Hematopoietic multipotent progenitor cell treated with erythropoietin and hydrocortisone succinate and interleukin-3 and kit ligand, for 15 days (in vitro differentiated cells): ENCODE measurements at regions not wholly inside any gene's neighbourhood (a gene's known extent, or its start where the extent isn't known, plus 50 kb on each side); places are given as distances from the start of the nearest gene placed in this dataset.
"Not testable (repeated sequence)": the region's sequence is repeated elsewhere in the genome, so short reads cannot be mapped to it uniquely, and the experiment has no call there.

Experiments used
- DNase-seq: peaks from one replicate; pipeline ENCODE4 v3.0.0-alpha.2; 2015; ENCODE audit warnings: low spot score

DNA sequence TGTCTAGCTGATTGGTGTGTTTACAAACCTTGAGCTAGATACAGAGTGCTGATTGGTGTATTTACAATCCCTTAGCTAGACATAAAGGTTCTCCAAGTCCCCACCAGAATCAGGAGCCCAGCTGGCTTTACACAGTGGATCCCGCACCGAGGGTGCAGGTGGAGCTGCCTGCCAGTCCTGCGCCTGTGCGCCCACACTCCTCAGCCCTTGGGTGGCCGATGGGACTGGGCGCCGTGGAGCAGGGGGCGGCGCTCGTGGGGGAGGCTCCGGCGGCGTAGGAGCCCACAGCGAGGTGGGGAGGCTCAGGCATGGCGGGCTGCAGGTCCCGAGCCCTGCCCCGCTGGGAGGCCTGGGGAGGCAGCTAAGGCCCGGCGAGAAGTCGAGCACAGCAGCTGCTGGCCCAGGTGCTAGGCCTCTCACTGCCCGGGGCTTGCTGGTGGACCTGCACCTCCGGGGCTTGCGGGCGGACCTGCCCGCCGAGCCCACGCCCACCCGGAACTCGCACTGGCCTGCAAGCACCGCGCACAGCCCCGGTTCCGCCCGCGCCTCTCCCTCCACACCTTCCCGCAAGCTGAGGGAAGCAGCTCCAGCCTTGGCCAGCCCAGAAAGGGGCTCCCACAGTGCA lies 51.0 kb upstream of the CDYL start:
- not testable (repeated sequence) for DNase-seq

GRCh38 chr6:4724727-4725126 lies 51.5 kb upstream of the CDYL start:
- not testable (repeated sequence) for DNase-seq

- DNase-seq: no peak
These were observed 52.8 kb upstream of the CDYL start for GRCh38 chr6:4723383-4723782.

- not testable (repeated sequence) for DNase-seq
These were observed 54.8 kb upstream of the CDYL start for GRCh38 chr6:4721368-4721767.

DNA sequence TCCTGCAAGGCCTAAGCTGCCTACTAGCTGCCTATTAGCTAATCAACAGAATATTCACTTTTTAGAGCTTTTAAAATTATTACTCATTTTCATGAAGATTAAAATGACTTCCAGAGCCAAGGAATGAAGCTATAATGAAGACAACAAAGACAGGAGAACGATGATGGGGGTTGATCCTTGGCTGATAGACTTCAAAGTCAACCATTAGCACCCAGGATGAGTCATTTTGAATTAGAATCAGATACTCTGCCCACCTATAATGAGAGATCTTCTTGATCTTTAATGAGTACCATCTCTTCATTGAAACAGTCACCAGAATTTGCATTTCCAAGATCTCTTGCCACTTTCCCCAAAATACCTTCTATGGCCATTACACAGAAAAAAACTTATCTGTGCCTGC lies 56.7 kb upstream of the CDYL start:
- no peak for DNase-seq

DNA sequence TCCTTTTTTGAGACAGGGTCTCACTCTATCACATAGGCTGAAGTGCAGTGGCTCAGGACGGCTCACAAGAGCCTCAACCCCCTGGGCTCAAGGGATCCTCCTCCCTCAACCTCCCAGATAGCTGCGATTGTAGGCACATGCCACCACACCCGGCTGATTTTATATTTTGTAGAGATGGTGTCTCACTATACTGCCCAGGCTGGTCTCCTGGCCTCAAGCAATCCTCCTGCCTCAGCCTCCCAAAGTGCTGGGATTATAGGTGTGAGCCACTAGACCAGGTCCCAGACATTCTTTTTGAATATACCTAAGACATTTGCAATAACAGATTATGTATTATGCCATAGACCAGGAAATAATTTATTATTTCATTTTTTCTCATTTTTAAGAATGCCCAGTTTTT lies 58.3 kb upstream of the CDYL start:
- DNase-seq: no peak

GRCh38 chr6:4717124-4717523 lies 59.1 kb upstream of the CDYL start:
- no peak for DNase-seq

DNA sequence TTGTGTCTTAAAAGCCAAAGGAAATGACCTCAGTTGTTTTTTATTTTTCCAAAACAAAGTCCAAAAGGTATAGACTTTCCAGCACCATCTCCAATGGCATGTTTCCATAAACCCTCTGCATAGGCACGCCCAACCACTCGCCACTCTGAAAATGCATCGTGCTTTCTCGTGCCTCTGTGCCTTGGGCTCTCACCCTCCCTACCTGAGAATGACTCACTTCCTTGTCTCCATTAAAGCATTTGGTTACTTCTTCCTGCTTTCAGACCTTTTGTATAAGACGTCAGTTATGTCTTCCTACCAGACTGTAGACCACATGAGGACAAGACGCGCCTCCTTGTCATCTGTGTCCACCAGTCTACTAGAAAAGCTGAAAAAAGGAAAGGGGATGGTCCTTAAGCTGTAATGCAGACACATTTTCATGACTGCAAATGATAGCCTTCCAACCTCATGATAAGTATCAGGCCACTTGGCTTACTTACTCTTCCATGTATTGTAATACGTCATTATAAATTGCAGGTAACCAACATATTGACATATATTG lies 61.2 kb upstream of the CDYL start:
- no peak for DNase-seq

DNA sequence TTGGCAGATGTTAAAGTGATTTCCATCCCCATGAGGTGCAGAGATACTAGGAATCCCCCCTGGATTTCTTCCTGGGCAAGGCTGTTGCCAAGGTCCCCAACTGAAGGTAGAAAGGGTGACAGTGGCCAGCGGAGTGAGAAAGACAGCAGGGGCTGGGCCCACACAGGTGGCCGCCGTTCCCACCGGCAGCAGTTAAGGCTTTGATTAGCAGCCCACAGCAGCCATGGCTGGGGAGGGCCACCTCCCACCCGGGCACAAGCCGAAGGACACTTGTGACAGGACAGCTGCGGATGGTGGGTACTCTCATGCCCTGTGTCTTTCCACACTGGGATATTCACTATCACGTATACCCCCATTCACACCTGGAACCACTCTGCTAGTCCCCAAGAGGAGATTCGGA lies 63.9 kb upstream of the CDYL start:
- DNase-seq: no peak

DNA sequence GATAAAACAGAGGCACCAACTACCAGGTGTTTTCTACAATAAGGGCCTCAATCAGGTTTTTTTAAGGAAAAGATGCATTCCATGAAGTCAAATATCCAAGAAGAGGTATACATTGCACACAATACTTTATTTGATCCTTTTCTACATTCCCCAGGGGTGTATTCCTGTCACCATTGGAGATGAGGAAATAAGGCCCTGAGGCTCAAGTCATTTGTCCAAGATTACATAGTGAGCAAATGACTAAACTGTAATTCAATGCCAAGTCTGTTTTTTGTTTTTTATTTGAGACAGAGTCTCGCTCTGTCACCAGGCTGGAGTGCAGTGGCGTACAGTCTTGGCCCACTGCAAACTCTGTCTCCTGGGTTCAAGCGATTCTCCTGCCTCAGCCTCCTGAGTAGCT lies 69.2 kb upstream of the CDYL start:
- no peak for DNase-seq

DNA sequence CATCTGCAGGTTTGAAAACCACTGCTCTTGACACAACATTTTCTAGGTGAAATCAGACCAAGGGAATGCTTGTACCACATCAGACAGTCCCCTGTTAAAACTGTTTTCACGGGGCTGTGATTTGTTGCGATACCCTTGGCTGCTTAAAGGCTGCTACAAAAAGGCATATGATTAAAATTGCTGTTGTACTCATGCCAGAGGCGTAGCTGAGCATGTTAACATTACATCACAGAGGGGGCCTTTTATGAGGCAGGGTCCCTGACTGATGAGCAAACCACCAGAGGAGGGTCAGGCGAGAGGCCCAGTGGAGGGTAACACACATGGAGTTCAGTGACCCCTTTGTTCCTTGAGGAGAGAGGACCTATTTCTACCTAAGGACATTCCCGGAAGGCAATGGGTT lies 70.4 kb upstream of the CDYL start:
- DNase-seq: no peak

DNA sequence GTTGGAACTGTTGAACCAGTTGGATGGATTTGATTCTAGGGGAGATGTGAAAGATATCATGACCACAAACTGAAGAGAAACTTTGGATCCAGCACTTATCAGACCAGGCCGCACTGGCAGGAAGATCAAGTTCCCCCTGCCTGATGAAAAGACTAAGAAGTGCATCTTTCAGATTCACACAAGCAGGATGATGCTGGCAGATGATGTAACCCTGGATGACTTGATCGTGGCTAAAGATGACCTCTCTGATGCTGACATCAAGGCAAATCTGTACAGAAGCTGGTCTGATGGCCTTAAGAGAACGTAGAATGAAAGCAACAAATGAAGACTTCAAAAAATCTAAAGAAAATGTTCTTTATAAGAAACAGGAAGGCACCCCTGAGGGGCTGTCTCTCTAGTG lies 72.8 kb upstream of the CDYL start:
- DNase-seq: no peak

- DNase-seq: no peak
These were observed 77.1 kb upstream of the CDYL start for GRCh38 chr6:4698901-4699659.

GRCh38 chr6:4693173-4693970 lies 82.8 kb upstream of the CDYL start:
- no peak for DNase-seq

DNA sequence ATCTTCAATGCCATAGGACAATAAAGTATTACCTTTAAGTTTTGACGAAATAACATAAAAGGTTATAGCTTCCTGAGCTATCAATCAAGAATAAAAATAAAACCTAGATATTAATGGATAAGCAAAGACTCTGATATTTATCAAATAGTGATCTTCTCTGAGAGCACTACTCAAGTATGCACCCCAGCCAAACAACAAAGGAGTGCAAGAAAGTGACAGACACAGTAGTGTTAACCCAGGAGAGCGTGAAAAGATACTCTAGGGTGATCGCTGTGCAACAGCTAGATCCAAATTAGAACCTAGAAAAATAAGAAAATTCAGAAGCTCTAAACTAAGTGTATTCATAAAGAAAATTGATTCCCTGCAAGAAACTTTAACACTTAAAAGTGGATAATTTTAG lies 83.5 kb upstream of the CDYL start:
- no peak for DNase-seq

DNA sequence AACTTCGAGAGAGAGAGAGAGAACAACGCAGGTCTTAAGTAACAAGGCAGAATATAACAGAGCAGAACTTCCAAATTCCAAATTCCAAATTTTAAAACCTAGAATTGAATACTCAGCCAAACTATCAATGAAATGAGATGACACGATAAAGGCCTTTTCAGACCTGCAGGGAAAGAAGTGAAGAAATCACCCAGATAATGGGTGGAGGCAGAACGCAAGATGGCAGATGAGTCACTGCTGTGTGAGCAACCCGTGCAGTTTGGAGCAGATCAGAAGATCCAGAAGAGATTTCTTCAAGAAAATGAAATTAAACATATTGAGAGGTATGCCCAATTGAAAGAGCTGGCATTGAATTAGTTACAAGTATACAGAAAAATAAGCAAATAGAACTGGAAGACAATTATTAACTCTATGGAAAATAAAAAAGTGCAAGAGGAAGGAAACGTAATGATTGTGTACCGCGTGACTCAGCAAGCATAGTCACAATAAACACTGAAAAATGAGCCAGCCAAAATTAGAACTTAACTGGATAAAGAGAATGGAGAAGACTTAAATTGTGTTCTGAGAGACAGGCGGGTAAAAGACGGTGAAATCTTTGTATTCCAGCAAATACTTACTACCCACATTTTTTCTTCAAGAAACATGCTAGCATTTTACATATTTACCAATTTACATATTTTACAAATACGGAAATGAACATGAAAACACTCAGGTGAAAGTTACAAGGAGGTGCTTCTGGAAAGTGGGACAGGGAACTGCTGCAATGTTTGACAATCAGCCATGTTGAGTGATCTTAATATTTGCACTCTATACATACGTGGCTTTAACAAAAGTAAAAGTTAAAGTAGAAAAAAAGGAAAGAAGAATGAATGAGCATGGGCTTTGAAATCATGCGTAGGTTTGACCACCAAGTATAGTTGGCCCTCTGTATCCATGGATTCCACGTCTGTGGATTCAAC lies 87.9 kb upstream of the CDYL start:
- DNase-seq: peak; percentile 65

- no peak for DNase-seq
These were observed 88.6 kb upstream of the CDYL start for GRCh38 chr6:4687656-4687988.

DNA sequence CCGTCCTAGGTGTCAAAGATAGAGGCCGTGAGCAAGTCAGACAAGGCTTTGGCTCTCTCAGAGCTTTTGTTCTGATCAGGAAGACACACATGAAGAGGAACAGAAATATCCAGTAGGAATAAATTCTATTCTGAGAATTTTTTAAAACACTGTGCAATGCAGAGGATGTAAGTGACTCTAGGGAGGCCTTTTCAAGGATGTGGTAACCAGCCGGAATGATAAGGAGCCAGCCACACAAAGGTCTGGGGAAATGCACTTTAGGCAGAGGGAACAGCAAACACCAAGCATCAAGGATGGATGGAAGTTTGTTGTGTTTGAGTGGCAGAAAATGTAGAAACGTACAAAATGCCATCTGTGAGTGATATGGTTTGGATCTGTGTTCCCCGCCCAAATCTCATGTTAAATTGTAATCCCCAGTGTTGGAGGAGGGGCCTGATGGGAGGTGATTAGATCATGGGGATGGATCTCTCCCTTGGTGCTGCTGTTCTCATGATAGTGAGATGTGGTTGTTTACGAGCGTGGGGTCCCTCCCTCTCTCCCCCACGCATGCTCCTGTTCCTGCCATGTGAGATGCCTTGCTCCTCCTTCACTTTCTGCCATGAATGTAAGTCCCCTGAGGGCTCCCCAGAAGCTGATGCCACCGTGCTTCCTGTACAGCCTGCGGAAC lies 93.6 kb upstream of the CDYL start:
- no peak for DNase-seq

DNA sequence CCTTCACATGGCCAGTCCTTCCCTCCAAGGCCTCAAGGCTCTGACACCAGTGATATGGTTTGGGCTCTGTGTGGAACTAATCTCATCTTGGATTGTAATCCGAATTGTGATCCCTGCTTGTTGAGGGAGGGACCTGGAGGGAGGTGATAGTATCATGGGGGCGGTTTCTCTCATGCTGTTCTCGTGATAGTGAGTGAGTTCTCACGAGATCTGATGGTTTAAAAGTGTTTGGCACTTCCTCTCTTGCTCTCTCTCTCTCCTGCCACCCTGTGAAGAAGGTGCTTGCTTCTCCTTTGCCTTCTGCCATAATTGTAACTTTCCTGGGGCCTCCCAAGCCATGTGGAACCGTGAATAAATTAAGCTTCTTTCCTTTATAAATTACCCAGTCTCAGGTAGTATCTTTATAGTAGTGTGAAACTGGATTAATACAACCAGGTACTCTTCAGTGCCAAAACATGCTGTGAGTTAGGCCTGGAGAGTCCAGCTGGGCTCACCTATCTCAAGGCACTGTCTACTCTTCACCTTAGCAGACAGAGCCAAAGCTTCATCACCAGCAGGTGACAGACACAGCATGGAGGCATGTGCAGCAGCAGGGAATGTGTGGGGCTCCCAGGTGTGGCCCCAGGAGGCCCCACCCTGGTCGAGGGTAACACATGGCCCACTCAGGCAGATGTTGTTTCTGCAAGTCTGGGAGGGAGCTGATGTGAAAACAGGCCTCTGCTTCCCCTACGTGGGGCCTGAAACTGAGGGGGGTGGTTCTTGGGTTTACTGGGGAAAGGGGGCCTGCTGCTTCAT lies 97.5 kb upstream of the CDYL start:
- no peak for DNase-seq

- no peak for DNase-seq
These were observed 98.5 kb upstream of the CDYL start for GRCh38 chr6:4677751-4678065.
